NCI-H82 treated with DMSO at 0.1 percent for 48 hours (cell line): ENCODE measurements at regions not wholly inside any gene's neighbourhood (a gene's known extent, or its start where the extent isn't known, plus 50 kb on each side); places are given as distances from the start of the nearest gene placed in this dataset.
A peak's percentile ranks its signal among the peaks of the same experiment; 100 is the strongest.
"Not testable (repeated sequence)": the region's sequence is repeated elsewhere in the genome, so short reads cannot be mapped to it uniquely, and the experiment has no call there.

ENCODE experiments used
- DNase-seq: peaks from one replicate; lab custom pipeline; 2025; ENCODE audit not compliant: unreplicated experiment; lab: John Stamatoyannopoulos, UW

GRCh38 chr1:201721082-201722049 lies 107.6 kb upstream of the IPO9 start:
- no peak for DNase-seq

- no peak for DNase-seq
Measured at GRCh38 chr1:201724039-201724765, 104.8 kb upstream of the IPO9 start.

- no peak for DNase-seq
Measured at GRCh38 chr1:201724766-201725118, 104.2 kb upstream of the IPO9 start.

GRCh38 chr1:201726700-201727099 lies 102.3 kb upstream of the IPO9 start:
- no peak for DNase-seq

GRCh38 chr1:201728731-201729130 lies 100.2 kb upstream of the IPO9 start:
- no peak for DNase-seq

GRCh38 chr1:201729973-201730608 lies 98.9 kb upstream of the IPO9 start:
- DNase-seq = no peak

GRCh38 chr1:201730611-201731010 lies 98.3 kb upstream of the IPO9 start:
- DNase-seq = no peak

- DNase-seq = no peak
Measured at GRCh38 chr1:201731142-201731541, 97.8 kb upstream of the IPO9 start.

GRCh38 chr1:201731592-201731991 lies 97.4 kb upstream of the IPO9 start:
- DNase-seq = peak; percentile 27

GRCh38 chr1:201732351-201732750 lies 96.6 kb upstream of the IPO9 start:
- DNase-seq = no peak

GRCh38 chr1:201734221-201734620 lies 94.7 kb upstream of the IPO9 start:
- DNase-seq = not testable (repeated sequence)

- DNase-seq = no peak
Measured at GRCh38 chr1:201734786-201735185, 94.2 kb upstream of the IPO9 start.

GRCh38 chr1:201736707-201737320 lies 92.1 kb upstream of the IPO9 start:
- DNase-seq = no peak

- no peak for DNase-seq
Measured at GRCh38 chr1:201737352-201738060, 91.5 kb upstream of the IPO9 start.

GRCh38 chr1:201739080-201739479 lies 89.9 kb upstream of the IPO9 start:
- no peak for DNase-seq

GRCh38 chr1:201739492-201740085 lies 89.4 kb upstream of the IPO9 start:
- no peak for DNase-seq

- no peak for DNase-seq
Measured at GRCh38 chr1:201740086-201740541, 88.8 kb upstream of the IPO9 start.

GRCh38 chr1:201740670-201741111 lies 88.3 kb upstream of the IPO9 start:
- no peak for DNase-seq

- no peak for DNase-seq
Measured at GRCh38 chr1:201741763-201742342, 87.1 kb upstream of the IPO9 start.

GRCh38 chr1:201742476-201742875 lies 86.5 kb upstream of the IPO9 start:
- DNase-seq = no peak
